Karpas-422 (cell line): ENCODE measurements at regions not wholly inside any gene's neighbourhood (a gene's known extent, or its start where the extent isn't known, plus 50 kb on each side); places are given as distances from the start of the nearest gene placed in this dataset.

ENCODE experiments used
- DNase-seq: peaks from one replicate; pipeline ENCODE4 v3.0.0-alpha.2; 2015
- H2AFZ ChIP-seq: fragments of 200-600 bp; sonication (generic); 2 replicates; pipeline ENCODE4 v1.6.1; 2014; ENCODE audit warnings: antibody characterized with exemption, low read length, mixed read lengths
- H3K27ac ChIP-seq: fragments of 200-600 bp; sonication (generic); 2 replicates; pipeline ENCODE4 v1.5.1; 2014; ENCODE audit warnings: mild to moderate bottlenecking, low read length, moderate library complexity
- H3K27me3 ChIP-seq: fragments of 200-600 bp; sonication (generic); 2 replicates; pipeline ENCODE4 v1.6.1; 2014; ENCODE audit warnings: low read length, mixed read lengths
- H3K36me3 ChIP-seq: fragments of 200-600 bp; sonication (generic); 2 replicates; pipeline ENCODE4 v1.6.1; 2014; ENCODE audit warnings: low read length, mixed read lengths; ENCODE audit not compliant: insufficient read depth
- H3K4me1 ChIP-seq: fragments of 200-600 bp; sonication (generic); 2 replicates; pipeline ENCODE4 v1.6.1; 2014; ENCODE audit warnings: mild to moderate bottlenecking, low read length, mixed read lengths
- H3K4me2 ChIP-seq: fragments of 200-600 bp; sonication (generic); 2 replicates; pipeline ENCODE4 v1.6.1; 2014; ENCODE audit warnings: low read length, low read depth, mild to moderate bottlenecking; ENCODE audit not compliant: poor library complexity, severe bottlenecking
- H3K4me3 ChIP-seq: fragments of 200-600 bp; sonication (generic); 2 replicates; pipeline ENCODE4 v1.5.1; 2014; ENCODE audit warnings: mild to moderate bottlenecking, antibody characterized with exemption, low read length, mixed read lengths
- H3K79me2 ChIP-seq: fragments of 200-600 bp; sonication (generic); 2 replicates; pipeline ENCODE4 v1.6.1; 2014; ENCODE audit warnings: mild to moderate bottlenecking, low read length, mixed read lengths
- H3K9ac ChIP-seq: fragments of 200-600 bp; sonication (generic); 2 replicates; pipeline ENCODE4 v1.6.0; 2014; ENCODE audit warnings: low read length
- H3K9me2 ChIP-seq: fragments of 200-600 bp; sonication (generic), shearing (Covaris generic); replicated peaks from 2 replicates; pipeline ENCODE4 v1.6.0; 2014; ENCODE audit warnings: mild to moderate bottlenecking, low read length, moderate library complexity; ENCODE audit not compliant: insufficient read depth
- H3K9me3 ChIP-seq: fragments of 300-700, 200-600 bp; sonication (generic); 2 replicates; pipeline ENCODE4 v1.6.1; 2014; ENCODE audit warnings: low read length, mixed read lengths
- H4K20me1 ChIP-seq: fragments of 200-600 bp; sonication (generic); 2 replicates; pipeline ENCODE4 v1.6.1; 2014; ENCODE audit warnings: mild to moderate bottlenecking, antibody characterized with exemption, low read length, low read depth; ENCODE audit not compliant: insufficient read depth

- Histone ChIP-seq H3K4me1 (no peaks in the 10 kb centered on the region), H3K79me2 (no peaks in the 10 kb centered on the region), H3K27ac (no peak overlapping the region), H2AFZ (no peak overlapping the region), H3K27me3 (no peaks in the 10 kb centered on the region), H3K9ac (no peak overlapping the region), H4K20me1 (no peaks in the 10 kb centered on the region), H3K9me3 (no peaks in the 10 kb centered on the region), H3K4me3 (no peak overlapping the region), H3K36me3 (no peaks in the 10 kb centered on the region), H3K9me2 (no peaks in the 10 kb centered on the region), H3K4me2 (no peak overlapping the region)
- DNase-seq, result no peak
These were observed 304.7 kb downstream of the ARHGAP12 start for GRCh38 chr10:31623947-31624346.

DNA sequence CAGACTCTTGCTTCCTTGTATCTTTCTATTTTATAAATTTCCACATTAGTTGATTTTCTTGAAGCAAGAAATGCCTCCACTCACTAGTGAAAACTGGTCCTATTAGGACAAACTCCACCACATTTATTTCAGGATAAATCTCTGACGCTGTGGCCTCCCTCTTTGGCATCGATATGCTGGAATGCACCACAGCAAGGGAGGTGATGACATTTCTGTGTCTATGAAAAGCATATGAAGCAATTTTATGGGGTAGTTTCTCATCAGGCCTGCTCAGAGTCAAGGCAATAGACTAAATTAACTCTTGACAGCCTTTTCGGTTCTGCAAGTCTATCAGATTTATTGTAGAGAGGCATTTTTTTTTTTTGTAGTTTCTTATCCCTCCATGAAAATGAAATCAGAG lies 304.4 kb downstream of the ZEB1 start:
- H3K9ac ChIP-seq, result no peak overlapping the region
- no peak overlapping the region for H2AFZ ChIP-seq
- no peaks in the 10 kb centered on the region for H4K20me1 ChIP-seq
- H3K4me3 ChIP-seq, result no peak overlapping the region
- DNase-seq, result no peak
- no peaks in the 10 kb centered on the region for H3K4me1 ChIP-seq
- no peaks in the 10 kb centered on the region for H3K27me3 ChIP-seq
- H3K9me2 ChIP-seq, result no peaks in the 10 kb centered on the region
- no peaks in the 10 kb centered on the region for H3K36me3 ChIP-seq
- no peaks in the 10 kb centered on the region for H3K9me3 ChIP-seq
- H3K4me2 ChIP-seq, result no peak overlapping the region
- no peaks in the 10 kb centered on the region for H3K79me2 ChIP-seq
- H3K27ac ChIP-seq, result no peak overlapping the region

GRCh38 chr10:31622978-31623377 lies 304.0 kb downstream of the ZEB1 start:
- no peak overlapping the region for H3K27ac ChIP-seq
- no peak overlapping the region for H2AFZ ChIP-seq
- H3K27me3 ChIP-seq, result no peaks in the 10 kb centered on the region
- no peaks in the 10 kb centered on the region for H3K4me1 ChIP-seq
- H3K79me2 ChIP-seq, result no peaks in the 10 kb centered on the region
- no peak overlapping the region for H3K4me3 ChIP-seq
- no peak overlapping the region for H3K4me2 ChIP-seq
- H3K9me3 ChIP-seq, result no peaks in the 10 kb centered on the region
- no peaks in the 10 kb centered on the region for H4K20me1 ChIP-seq
- H3K9me2 ChIP-seq, result no peaks in the 10 kb centered on the region
- no peak for DNase-seq
- no peak overlapping the region for H3K9ac ChIP-seq
- H3K36me3 ChIP-seq, result no peaks in the 10 kb centered on the region

DNA sequence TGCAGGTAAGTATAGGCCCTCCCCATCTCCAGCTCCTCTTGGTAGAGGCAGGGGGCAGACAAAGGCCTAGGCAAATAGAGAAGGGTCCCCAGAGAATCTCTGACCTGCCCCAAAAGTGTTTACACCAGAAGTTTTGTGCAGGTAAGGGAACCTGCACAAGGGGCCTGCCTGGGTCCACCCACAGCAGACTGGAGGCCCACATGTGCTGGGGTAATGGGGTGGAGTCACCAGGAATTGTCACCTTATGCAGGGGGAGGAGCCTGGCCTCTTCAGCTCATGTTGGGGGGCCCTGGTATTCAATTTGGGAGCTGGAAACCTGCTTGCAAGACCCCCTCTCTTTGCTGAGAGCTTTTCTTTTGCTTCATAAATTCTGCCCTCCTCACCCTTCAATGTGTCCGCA lies 302.7 kb downstream of the ZEB1 start:
- Histone ChIP-seq H3K9me3 (no peaks in the 10 kb centered on the region), H3K4me3 (no peak overlapping the region), H2AFZ (no peak overlapping the region), H3K4me1 (no peaks in the 10 kb centered on the region), H3K9ac (no peak overlapping the region), H3K9me2 (no peaks in the 10 kb centered on the region), H3K4me2 (no peak overlapping the region), H3K36me3 (no peaks in the 10 kb centered on the region), H3K27me3 (no peaks in the 10 kb centered on the region), H4K20me1 (no peaks in the 10 kb centered on the region), H3K27ac (no peak overlapping the region), H3K79me2 (no peaks in the 10 kb centered on the region)
- DNase-seq, result no peak

GRCh38 chr10:31620226-31621151 lies 301.5 kb downstream of the ZEB1 start:
- Histone ChIP-seq H3K4me3 (no peak overlapping the region), H3K27ac (no peak overlapping the region), H3K36me3 (no peaks in the 10 kb centered on the region), H3K9ac (no peak overlapping the region), H3K9me2 (no peaks in the 10 kb centered on the region), H3K4me2 (no peak overlapping the region), H2AFZ (no peak overlapping the region), H3K4me1 (no peaks in the 10 kb centered on the region), H3K27me3 (no peaks in the 10 kb centered on the region), H3K79me2 (no peaks in the 10 kb centered on the region), H3K9me3 (no peaks in the 10 kb centered on the region), H4K20me1 (no peaks in the 10 kb centered on the region)
- peak; percentile 52 for DNase-seq

- Histone ChIP-seq H3K9ac (no peak overlapping the region), H3K9me2 (no peaks in the 10 kb centered on the region), H2AFZ (no peak overlapping the region), H3K36me3 (no peaks in the 10 kb centered on the region), H3K4me2 (no peak overlapping the region), H3K27ac (no peak overlapping the region), H3K4me3 (no peak overlapping the region), H3K4me1 (no peaks in the 10 kb centered on the region), H3K9me3 (no peaks in the 10 kb centered on the region), H3K27me3 (no peaks in the 10 kb centered on the region), H4K20me1 (no peaks in the 10 kb centered on the region), H3K79me2 (no peaks in the 10 kb centered on the region)
- no peak for DNase-seq
These were observed 300.6 kb downstream of the ZEB1 start for GRCh38 chr10:31619531-31620061.

GRCh38 chr10:31618541-31619291 lies 299.7 kb downstream of the ZEB1 start:
- Histone ChIP-seq H3K4me3 (no peak overlapping the region), H3K9me3 (no peaks in the 10 kb centered on the region), H3K9me2 (no peaks in the 10 kb centered on the region), H3K27me3 (no peaks in the 10 kb centered on the region), H3K79me2 (no peaks in the 10 kb centered on the region), H4K20me1 (no peaks in the 10 kb centered on the region), H3K9ac (no peak overlapping the region), H3K4me1 (no peaks in the 10 kb centered on the region), H2AFZ (no peak overlapping the region), H3K27ac (no peak overlapping the region), H3K4me2 (no peak overlapping the region), H3K36me3 (no peaks in the 10 kb centered on the region)
- DNase-seq, result no peak

GRCh38 chr10:31617757-31618156 lies 298.7 kb downstream of the ZEB1 start:
- H3K9me3 ChIP-seq, result no peaks in the 10 kb centered on the region
- DNase-seq, result no peak
- no peak overlapping the region for H3K4me3 ChIP-seq
- H3K9me2 ChIP-seq, result no peaks in the 10 kb centered on the region
- H3K4me1 ChIP-seq, result no peaks in the 10 kb centered on the region
- no peaks in the 10 kb centered on the region for H3K79me2 ChIP-seq
- H3K27me3 ChIP-seq, result no peaks in the 10 kb centered on the region
- H3K27ac ChIP-seq, result no peak overlapping the region
- no peak overlapping the region for H3K9ac ChIP-seq
- H4K20me1 ChIP-seq, result no peaks in the 10 kb centered on the region
- H2AFZ ChIP-seq, result no peak overlapping the region
- H3K36me3 ChIP-seq, result no peaks in the 10 kb centered on the region
- no peak overlapping the region for H3K4me2 ChIP-seq
